ENCODE measurements at regions not wholly inside any gene's neighbourhood (a gene's known extent, or its start where the extent isn't known, plus 50 kb on each side); places are given as distances from the start of the nearest gene placed in this dataset.

GRCh38 chr6:12442455-12442854 lies 152.3 kb downstream of the EDN1 start:
- TF ChIP-seq GATA1 (IDR thresholded peaks at IDR 0.05; ENCODE audit: low read depth, low read length), result no peak
- TF ChIP-seq POLR2A (IDR thresholded peaks at IDR 0.05; ENCODE audit: low read length), result no peak
